HG02870 (cell line): ENCODE measurements at regions not wholly inside any gene's neighbourhood (a gene's known extent, or its start where the extent isn't known, plus 50 kb on each side); places are given as distances from the start of the nearest gene placed in this dataset.

Experiments used
- ATAC-seq: cut with Tn5 transposase; IDR thresholded peaks from one replicate; pipeline ENCODE4 v1.9.1; 2021; ENCODE audit warnings: mild to moderate bottlenecking, moderate library complexity; ENCODE audit not compliant: unreplicated experiment

GRCh38 chr7:41199136-41199535 is 503.8 kb downstream of the INHBA start:
- no peak for ATAC-seq

DNA sequence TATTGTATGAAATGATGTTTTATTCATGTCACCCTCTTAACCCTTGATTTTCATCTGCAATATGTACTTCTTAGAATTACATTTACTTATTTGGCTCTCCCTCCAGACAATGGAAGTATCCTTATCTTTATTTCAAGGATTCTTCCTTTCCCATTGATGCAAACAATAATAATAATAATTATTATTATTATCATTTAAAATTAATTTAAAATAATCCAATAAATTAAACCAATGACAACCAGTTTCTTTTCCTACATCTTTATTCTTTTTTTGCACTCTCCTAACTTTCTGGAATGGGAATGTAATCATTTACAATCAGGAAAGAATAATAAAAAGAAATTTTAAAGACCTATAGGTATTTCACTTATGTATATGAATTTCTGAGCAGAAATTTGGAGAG is 504.4 kb downstream of the INHBA start:
- ATAC-seq = no peak

- no peak for ATAC-seq
Observed at GRCh38 chr7:41197769-41198168, 505.1 kb downstream of the INHBA start.

DNA sequence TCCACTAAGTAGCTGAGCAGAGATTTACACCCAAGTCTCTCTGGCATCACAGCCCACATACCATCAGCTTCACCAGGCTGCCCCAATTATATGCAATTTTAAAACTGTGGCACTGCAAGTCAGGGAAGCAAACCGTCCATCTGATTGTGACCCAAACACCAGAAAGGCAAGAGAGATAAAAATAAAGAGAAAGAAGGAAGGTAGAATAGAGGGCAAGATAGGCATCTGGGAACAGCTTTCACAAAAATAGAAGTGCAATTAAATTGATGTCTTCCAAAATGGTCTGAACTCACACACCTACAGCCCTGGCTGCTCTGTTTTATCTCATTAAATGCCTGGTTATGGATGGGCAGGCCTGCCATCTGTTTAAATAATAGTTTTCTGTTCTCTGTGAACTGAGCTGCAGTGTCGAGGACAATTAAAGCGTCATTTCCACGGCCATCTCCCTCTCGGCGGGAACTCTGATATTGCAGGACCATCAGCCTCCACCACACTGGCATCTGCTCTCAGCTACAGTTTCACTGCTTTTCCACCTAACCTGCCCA is 509.1 kb downstream of the INHBA start:
- no peak for ATAC-seq

GRCh38 chr7:41190581-41190980 is 512.3 kb downstream of the INHBA start:
- no peak for ATAC-seq

DNA sequence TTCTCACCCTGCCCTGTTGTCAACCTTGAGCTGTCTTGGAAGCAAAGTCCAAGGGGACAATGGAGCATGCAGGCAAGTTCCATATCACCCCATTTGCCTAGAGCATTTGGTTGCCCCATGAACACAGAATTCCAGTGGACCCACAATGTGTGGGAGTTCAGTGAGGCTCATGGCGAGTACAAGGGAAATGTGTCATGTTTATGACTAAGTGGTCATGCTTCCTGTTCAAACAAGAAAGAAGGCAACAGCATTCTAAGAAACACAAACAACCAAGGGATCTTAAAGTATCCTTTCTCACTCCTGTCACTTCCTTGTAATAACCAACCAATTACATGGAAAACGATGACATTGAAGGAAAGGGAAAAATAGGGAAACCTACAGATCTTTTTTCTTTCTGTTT is 513.0 kb downstream of the INHBA start:
- no peak for ATAC-seq

DNA sequence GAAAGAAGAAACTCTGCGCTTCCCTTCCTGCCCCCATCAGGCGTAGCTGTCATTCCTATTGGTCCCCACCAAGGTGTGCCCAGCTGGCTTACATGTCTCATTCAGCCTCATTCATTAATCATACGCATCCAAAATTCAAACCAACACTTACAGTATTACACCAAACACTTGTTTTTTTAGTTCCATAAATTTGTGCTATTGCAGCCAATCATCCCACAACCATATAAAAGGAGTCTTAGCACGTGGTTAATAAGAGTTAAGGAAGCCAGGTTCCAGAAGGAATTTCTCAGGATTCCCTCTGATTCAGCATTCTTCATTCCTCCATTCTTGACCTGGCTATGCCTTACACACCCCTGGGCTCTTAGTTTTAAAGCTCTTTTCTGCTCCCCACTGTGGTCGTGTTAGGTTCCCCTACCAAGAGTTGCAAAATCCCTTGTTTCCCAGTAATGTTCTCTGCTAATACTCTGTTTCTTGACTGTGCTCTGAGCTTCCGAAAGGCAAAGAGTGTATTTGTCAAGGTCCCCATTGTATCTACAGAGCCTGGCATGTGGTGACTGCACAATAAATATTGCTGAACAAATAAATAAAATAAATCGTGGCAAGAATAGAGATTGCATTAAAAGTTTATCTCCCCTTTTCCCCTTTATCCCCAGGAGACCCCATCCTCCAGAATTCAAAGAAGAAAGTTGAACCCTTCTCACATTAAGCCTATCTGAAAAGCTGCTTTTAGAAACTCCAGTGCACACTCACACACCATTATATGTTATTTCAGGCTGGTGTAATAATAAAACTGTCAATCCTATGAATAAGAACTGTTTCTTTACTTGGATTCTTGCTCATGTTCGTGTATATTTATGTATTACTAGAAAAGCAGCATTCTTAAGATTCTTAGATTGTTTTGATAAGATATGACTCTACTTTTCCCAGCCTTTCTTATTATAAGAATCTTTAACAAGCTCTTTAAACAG is 514.4 kb downstream of the INHBA start:
- no peak for ATAC-seq

DNA sequence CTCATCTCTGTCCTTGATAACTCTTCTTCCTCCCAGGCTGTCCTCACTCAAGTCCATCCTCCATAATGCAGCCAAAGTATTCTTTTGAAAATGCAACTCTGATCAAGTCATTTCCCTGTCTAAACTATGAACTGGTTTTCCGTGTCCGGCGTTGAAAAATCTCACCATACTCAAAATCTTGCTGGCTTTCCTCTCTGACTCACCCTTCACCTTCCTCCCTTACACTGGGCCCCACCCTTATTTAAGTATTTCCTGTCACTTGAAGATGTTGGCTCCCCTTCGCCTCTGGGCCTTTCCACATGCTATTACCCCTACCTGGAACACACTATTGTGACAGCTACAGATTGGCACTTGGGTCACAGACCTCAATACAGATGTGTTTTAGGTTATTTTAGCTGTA is 515.6 kb downstream of the INHBA start:
- no peak for ATAC-seq

GRCh38 chr7:41185851-41186250 is 517.0 kb downstream of the INHBA start:
- ATAC-seq = no peak

DNA sequence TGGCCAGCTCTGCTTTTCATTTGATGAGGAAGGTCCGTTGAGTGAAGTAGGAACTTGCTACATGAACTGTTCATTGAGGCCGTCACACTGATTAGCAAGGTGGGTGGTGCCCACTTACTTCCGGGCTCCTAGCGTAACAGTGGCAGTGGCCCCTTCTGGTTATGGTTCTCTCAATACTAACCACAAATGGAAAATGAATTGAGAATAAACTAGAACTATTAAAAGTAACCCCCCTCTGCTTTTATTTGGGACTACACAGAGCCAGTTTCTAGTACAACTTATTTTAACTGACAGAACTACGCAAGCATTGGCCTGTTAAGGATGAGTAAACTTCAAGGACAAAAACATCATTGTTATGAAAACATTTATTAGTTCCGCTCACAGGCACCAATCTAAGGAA is 519.1 kb downstream of the INHBA start:
- no peak for ATAC-seq

DNA sequence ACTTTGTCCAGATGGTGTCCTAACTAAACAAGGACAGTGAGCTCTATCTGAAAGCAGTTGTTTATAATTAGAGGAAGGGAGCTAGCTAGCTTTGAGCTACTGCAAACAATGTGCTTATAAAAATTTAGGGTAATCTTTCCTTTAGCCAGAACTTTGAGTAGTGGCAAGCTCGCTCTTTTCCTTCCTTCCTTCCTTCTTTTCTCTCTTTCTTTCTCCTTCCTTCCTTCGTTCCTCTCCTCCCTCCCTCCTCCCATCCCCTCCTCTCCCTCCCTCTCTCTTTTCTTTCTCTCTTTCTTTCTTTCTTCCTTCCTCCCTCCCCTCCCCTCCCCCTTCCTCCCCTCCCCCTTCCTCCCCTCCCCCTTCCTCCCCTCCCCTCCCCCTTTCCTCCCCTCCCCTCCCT is 520.1 kb downstream of the INHBA start:
- no peak for ATAC-seq

- ATAC-seq = no peak
Observed at GRCh38 chr7:41175435-41175834, 527.5 kb downstream of the INHBA start.

- no peak for ATAC-seq
Observed at GRCh38 chr7:41174521-41174920, 528.4 kb downstream of the INHBA start.

GRCh38 chr7:41170466-41170865 is 532.4 kb downstream of the INHBA start:
- ATAC-seq = no peak

DNA sequence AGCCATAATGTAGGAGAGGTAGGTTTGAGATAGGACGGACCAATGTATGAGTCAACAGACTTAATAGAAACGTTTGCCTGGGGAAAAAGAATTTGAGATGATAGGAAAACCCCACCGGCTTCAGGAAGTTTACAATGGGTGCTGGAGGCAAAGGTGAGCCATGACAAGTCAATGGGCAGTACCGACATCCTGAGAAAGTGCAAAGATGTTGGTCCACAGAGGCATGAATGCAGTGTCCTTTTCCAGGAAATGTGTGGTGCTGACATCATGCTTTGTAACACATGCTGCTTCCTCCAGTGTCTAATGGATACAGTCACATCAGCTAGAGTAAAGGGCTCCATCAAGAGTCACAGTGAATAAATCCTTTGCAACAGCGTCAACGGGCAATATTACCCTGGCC is 533.6 kb downstream of the INHBA start:
- ATAC-seq = no peak

DNA sequence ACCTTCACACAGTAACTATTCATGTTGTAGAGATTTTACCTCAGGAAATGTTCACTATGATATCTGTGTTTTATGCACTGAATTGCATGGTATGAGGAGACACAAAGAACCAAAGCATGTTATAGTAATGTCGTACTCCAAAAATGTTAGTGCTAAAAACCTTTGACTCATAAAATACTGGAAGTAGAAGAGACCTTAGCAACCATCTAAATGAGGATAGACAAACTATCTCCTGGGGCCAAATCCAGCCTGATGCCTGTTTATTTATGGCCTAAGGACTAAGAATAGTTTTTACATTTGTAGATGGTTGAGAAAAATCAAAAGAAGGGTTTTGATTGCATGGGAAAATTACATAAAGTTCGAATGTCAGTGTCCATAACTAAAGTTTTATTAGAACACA is 535.1 kb downstream of the INHBA start:
- ATAC-seq = no peak

DNA sequence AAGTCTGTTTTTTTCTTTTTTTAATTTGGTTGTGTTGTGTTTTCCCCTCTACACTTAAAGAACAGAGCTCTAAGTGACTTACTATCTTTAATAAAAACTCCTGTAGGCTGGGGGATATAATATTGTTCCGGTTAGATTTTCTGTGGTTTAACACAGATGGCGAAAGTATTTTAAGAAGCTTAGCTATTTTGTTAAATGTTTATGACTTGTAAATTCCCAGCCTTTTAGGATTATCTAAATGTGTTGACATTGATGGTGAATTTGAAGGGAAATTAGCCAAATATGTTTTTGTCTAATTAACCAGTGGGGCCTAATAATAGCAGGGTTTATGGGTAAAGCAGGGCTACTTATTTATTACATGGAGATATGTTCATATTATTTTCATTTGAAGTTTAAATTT is 538.5 kb downstream of the INHBA start:
- ATAC-seq = no peak

DNA sequence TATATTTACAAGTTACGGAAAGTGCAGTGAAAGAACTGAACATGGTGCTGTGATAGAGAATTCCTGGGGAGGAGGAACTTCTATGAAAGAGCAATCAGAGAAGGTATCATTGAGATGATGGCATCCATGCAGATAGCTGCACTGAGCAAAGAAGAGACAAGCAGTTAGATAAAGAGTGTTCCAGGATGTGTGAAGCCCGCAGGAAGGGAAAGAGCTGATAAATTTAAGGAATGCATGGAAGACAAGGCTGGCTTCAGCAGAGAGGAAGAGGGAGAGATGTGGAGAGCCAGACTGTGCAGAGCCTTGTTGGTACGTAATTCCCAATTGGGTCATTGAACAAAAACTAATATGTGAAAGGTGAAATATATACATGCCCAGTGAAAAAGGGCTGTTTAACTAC is 538.9 kb downstream of the INHBA start:
- ATAC-seq = no peak

DNA sequence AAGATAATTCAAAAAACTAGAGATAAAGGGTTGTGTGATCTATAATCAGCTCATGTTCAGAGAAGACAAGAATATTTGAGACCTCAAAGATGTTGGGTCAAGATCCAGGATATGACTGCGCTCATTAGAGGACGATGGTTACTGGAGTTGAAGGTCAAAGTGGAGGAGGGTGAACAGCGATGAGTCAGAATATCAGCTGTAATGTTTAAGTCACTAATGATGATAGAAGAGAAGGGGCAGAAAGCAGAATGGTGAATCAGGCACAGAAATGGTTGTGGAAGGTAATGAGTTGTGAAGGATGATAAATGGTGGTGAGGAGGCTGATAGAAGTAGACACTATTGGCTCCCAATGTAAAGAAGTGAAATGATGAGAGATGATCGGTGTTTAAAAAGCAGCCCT is 540.3 kb downstream of the INHBA start:
- no peak for ATAC-seq

GRCh38 chr7:41161041-41161587 is 541.8 kb downstream of the INHBA start:
- ATAC-seq = no peak

- no peak for ATAC-seq
Observed at GRCh38 chr7:41156268-41156667, 546.6 kb downstream of the INHBA start.

- ATAC-seq = no peak
Observed at GRCh38 chr7:41153268-41153667, 549.6 kb downstream of the INHBA start.
